Tibial artery (tissue), 4 donors: ENCODE measurements at regions not wholly inside any gene's neighbourhood (a gene's known extent, or its start where the extent isn't known, plus 50 kb on each side); places are given as distances from the start of the nearest gene placed in this dataset.

ENCODE experiments used
- DNase-seq, 2 donors: peaks; one replicate each; pipeline ENCODE4 v3.0.0-alpha.2; 2019
- H3K27ac ChIP-seq, 2 donors: fragments of 200-600 bp; sonication (generic) in 1 of 2; 1 replicate in 1 of 2; 2 replicates in 1 of 2; pipeline ENCODE4 v1.5.1; 2018 to 2019; ENCODE audit warnings: mild to moderate bottlenecking in 1 of 2
- H3K27me3 ChIP-seq, 2 donors: fragments of 200-600 bp; sonication (generic) in 1 of 2; one replicate each; pipeline versions ENCODE4 v1.5.1 to v1.6.0; 2016 to 2019
- H3K36me3 ChIP-seq, 3 donors: fragments of 200-600 bp; sonication (generic) in 2 of 3; one replicate each; pipeline ENCODE4 v1.5.1; 2016 to 2019; ENCODE audit warnings: mild to moderate bottlenecking in 2 of 3
- H3K4me1 ChIP-seq, 4 donors: fragments of 200-600 bp; sonication (generic) in 2 of 4; 1 replicate in 3 of 4; 2 replicates in 1 of 4; pipeline ENCODE4 v1.5.1; 2016 to 2019
- H3K4me3 ChIP-seq, 2 donors: fragments of 200-600 bp; sonication (generic) in 1 of 2; 1 replicate in 1 of 2; 2 replicates in 1 of 2; pipeline ENCODE4 v1.5.1; 2018 to 2019; ENCODE audit warnings: mild to moderate bottlenecking in 2 of 2
- H3K9me3 ChIP-seq, 3 donors: fragments of 200-600 bp; sonication (generic) in 1 of 3; one replicate each; pipeline ENCODE4 v1.5.1; 2016 to 2019
- CTCF ChIP-seq, 2 experiments: fragments of 200-600 bp in 1 of 2; fragments of 450-650 bp in 1 of 2; IDR thresholded peaks; one replicate each; pipeline ENCODE4 v1.5.1; 2017 to 2019; ENCODE audit warnings: antibody characterized with exemption in 2 of 2, mild to moderate bottlenecking in 1 of 2, moderate library complexity in 1 of 2
- intact Hi-C: fragments of 100-400 bp; cut with DNase I; formaldehyde crosslinking; loops from one replicate; pipeline ENCODE4 v1.15.0; 2023; ENCODE audit warnings: low total_unique reads

- intact Hi-C loops = loop anchor here (10.0 kb wide), 1 partner anchor 77 kb away; no protein-coding TSS in a partner anchor
- Histone ChIP-seq H3K4me3 (no peak overlapping the region), H3K27ac (no peak overlapping the region), H3K36me3 (no peaks in the 10 kb centered on the region), H3K27me3 (no peaks in the 10 kb centered on the region), H3K9me3 (no peaks in the 10 kb centered on the region), H3K4me1 (no peaks in the 10 kb centered on the region)
- no peak for TF ChIP-seq CTCF (IDR thresholded peaks at IDR 0.05)
- no peak for DNase-seq
These were observed 65.3 kb upstream of the CHMP2B start for GRCh38 chr3:87161851-87162250.

- H3K4me3 ChIP-seq = no peak overlapping the region
- no peaks in the 10 kb centered on the region for H3K4me1 ChIP-seq
- no peak overlapping the region for H3K27ac ChIP-seq
- no peaks in the 10 kb centered on the region for H3K27me3 ChIP-seq
- intact Hi-C loops = loop anchor here (10.0 kb wide), 1 partner anchor 77 kb away; no protein-coding TSS in a partner anchor
- DNase-seq = no peak
- H3K36me3 ChIP-seq = no peaks in the 10 kb centered on the region
- H3K9me3 ChIP-seq = no peaks in the 10 kb centered on the region
- no peak for TF ChIP-seq CTCF (IDR thresholded peaks at IDR 0.05)
These were observed 65.7 kb upstream of the CHMP2B start for GRCh38 chr3:87161417-87161816.

DNA sequence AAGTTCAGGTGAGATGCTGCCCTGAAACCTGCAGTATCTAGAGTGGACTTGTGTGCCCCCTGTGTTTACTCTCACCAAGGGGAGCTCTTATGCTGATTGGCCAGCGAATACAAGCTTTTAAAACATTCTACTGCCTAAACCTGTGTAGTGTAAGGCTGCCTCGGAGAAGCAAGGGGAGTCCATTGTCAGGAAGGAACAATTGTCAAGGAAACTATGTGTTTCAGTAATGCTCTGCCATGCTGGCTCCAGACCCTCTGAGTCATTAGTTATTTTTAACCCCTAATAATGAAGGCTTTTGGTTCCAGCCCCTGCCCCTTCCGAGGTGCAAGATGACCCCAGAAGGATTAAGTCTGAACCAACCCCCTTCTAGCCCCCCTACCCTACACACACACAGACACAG, 66.1 kb upstream of the CHMP2B start:
- Histone ChIP-seq H3K27me3 (no peaks in the 10 kb centered on the region), H3K9me3 (no peaks in the 10 kb centered on the region), H3K27ac (no peak overlapping the region), H3K4me3 (no peak overlapping the region), H3K36me3 (no peaks in the 10 kb centered on the region), H3K4me1 (no peaks in the 10 kb centered on the region)
- intact Hi-C loops = loop anchor here (10.0 kb wide), 1 partner anchor 76 kb away; no protein-coding TSS in a partner anchor
- no peak for TF ChIP-seq CTCF (IDR thresholded peaks at IDR 0.05)
- DNase-seq = no peak

GRCh38 chr3:87158823-87159222, 68.3 kb upstream of the CHMP2B start:
- DNase-seq = no peak
- no peak for TF ChIP-seq CTCF (IDR thresholded peaks at IDR 0.05)
- intact Hi-C loops = no loop called here
- H3K27ac ChIP-seq = no peak overlapping the region
- no peaks in the 10 kb centered on the region for H3K4me1 ChIP-seq
- no peaks in the 10 kb centered on the region for H3K9me3 ChIP-seq
- H3K4me3 ChIP-seq = no peak overlapping the region
- H3K27me3 ChIP-seq = no peaks in the 10 kb centered on the region
- H3K36me3 ChIP-seq = no peaks in the 10 kb centered on the region

GRCh38 chr3:87148020-87148419, 79.1 kb upstream of the CHMP2B start:
- no peak overlapping the region for H3K4me3 ChIP-seq
- H3K27me3 ChIP-seq = no peaks in the 10 kb centered on the region
- no peak overlapping the region for H3K27ac ChIP-seq
- H3K9me3 ChIP-seq = no peaks in the 10 kb centered on the region
- H3K36me3 ChIP-seq = no peaks in the 10 kb centered on the region
- TF ChIP-seq CTCF (IDR thresholded peaks at IDR 0.05) = no peak
- no peaks in the 10 kb centered on the region for H3K4me1 ChIP-seq
- intact Hi-C loops = no loop called here
- no peak for DNase-seq

DNA sequence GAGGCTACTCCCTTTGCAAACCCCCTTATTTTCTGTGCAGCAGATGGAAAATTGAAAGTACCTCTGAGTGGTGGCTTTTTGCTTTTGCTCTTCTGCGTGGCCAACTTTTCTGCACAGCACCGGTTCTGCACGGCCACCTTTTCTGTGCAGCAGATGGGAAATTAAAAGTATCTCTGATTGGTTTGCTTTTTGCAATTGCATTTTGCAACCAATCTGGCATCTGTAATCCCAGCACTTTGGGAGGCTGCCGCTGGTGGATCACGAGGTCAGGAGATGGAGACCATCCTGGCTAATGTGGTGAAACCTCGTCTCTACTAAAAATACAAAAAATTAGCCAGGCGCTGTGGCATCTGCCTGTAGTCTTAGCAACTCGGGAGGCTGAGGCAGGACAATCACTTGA, 79.5 kb upstream of the CHMP2B start:
- Histone ChIP-seq H3K27ac (no peak overlapping the region), H3K4me1 (no peaks in the 10 kb centered on the region), H3K4me3 (no peak overlapping the region), H3K36me3 (no peaks in the 10 kb centered on the region), H3K9me3 (no peaks in the 10 kb centered on the region), H3K27me3 (no peaks in the 10 kb centered on the region)
- intact Hi-C loops = no loop called here
- TF ChIP-seq CTCF (IDR thresholded peaks at IDR 0.05) = no peak
- DNase-seq = no peak
